ENCODE measurements at regions not wholly inside any gene's neighbourhood (a gene's known extent, or its start where the extent isn't known, plus 50 kb on each side); places are given as distances from the start of the nearest gene placed in this dataset.

DNA sequence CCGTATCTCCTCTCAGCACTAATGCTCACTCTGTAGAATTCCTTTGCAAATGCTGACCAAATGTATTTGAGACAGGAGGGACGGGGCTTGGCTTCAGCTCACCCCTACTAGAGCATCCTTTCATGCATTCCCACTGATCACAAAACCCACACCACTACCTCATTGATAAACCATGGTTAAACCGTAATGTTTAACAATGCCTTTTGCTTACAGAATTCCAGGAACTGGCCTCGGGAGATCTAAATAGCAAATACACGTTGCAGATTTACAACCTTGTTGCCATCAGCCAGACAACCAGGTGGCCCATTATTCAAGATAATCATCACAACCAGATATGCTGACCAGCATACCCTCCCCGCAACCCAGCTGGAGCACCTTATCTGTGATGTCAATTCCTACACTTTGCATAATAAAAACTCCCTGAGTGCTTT lies 391.9 kb downstream of the KCTD8 start:
- TF ChIP-seq, protein P1, sequence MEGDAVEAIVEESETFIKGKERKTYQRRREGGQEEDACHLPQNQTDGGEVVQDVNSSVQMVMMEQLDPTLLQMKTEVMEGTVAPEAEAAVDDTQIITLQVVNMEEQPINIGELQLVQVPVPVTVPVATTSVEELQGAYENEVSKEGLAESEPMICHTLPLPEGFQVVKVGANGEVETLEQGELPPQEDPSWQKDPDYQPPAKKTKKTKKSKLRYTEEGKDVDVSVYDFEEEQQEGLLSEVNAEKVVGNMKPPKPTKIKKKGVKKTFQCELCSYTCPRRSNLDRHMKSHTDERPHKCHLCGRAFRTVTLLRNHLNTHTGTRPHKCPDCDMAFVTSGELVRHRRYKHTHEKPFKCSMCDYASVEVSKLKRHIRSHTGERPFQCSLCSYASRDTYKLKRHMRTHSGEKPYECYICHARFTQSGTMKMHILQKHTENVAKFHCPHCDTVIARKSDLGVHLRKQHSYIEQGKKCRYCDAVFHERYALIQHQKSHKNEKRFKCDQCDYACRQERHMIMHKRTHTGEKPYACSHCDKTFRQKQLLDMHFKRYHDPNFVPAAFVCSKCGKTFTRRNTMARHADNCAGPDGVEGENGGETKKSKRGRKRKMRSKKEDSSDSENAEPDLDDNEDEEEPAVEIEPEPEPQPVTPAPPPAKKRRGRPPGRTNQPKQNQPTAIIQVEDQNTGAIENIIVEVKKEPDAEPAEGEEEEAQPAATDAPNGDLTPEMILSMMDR (IDR thresholded peaks at IDR 0.05) = no peak
- no peak for TF ChIP-seq ZFX (IDR thresholded peaks at IDR 0.05; ENCODE audit: borderline replicate concordance)

All from 22Rv1 (cell line).